Keratinocyte (primary cell): ENCODE measurements at regions not wholly inside any gene's neighbourhood (a gene's known extent, or its start where the extent isn't known, plus 50 kb on each side); places are given as distances from the start of the nearest gene placed in this dataset.

ENCODE experiments used
- DNase-seq: peaks from one replicate; pipeline ENCODE4 v3.0.0-alpha.2; 2011; ENCODE audit warnings: low read depth, missing footprints, low spot score
- FAIRE-seq: peaks from 2 replicates; lab custom pipeline; 2011; peaks lifted over from hg19 to GRCh38; lab: Jason Lieb, UNC
- H2AFZ ChIP-seq: 2 replicates; pipeline ENCODE4 v1.6.0; 2012; ENCODE audit warnings: low read length, control low read depth, inconsistent platforms; ENCODE audit not compliant: control insufficient read depth
- H3K27ac ChIP-seq: 2 replicates; pipeline ENCODE4 v1.5.1; 2011; ENCODE audit warnings: low read length; ENCODE audit not compliant: control insufficient read depth, insufficient read depth
- H3K27me3 ChIP-seq: 3 replicates; pipeline ENCODE4 v1.6.0; 2011; ENCODE audit warnings: low read length; ENCODE audit not compliant: control insufficient read depth, insufficient read depth; ENCODE audit errors: extremely low read depth
- H3K36me3 ChIP-seq, 2 experiments: 2 replicates in 1 of 2; 3 replicates in 1 of 2; pipeline ENCODE4 v1.5.1; 2011; ENCODE audit warnings: low read length in 2 of 2, mild to moderate bottlenecking in 1 of 2; ENCODE audit not compliant: control insufficient read depth in 2 of 2, insufficient read depth in 2 of 2; ENCODE audit errors: extremely low read depth in 1 of 2
- H3K4me1 ChIP-seq: 3 replicates; pipeline ENCODE4 v1.5.1; 2011; ENCODE audit warnings: low read length; ENCODE audit not compliant: control insufficient read depth, insufficient read depth; ENCODE audit errors: extremely low read depth
- H3K4me2 ChIP-seq: 3 replicates; pipeline ENCODE4 v1.6.0; 2011; ENCODE audit warnings: low read depth, low read length; ENCODE audit not compliant: control insufficient read depth, insufficient read depth; ENCODE audit errors: extremely low read depth
- H3K4me3 ChIP-seq, 3 experiments: fragments of 200-600 bp in 1 of 3; sonication (generic) in 1 of 3; 2 replicates in 2 of 3; 3 replicates in 1 of 3; pipeline ENCODE4 v1.5.1; 2011 to 2016; ENCODE audit warnings: low read length in 3 of 3, mild to moderate bottlenecking in 3 of 3, control low read depth in 2 of 3, inconsistent platforms in 1 of 3, low read depth in 1 of 3, mixed read lengths in 1 of 3, mixed run types in 1 of 3, moderate library complexity in 1 of 3; ENCODE audit not compliant: control insufficient read depth in 2 of 3, insufficient read depth in 2 of 3; ENCODE audit errors: extremely low read depth in 1 of 3
- H3K79me2 ChIP-seq: 2 replicates; pipeline ENCODE4 v1.6.0; 2012; ENCODE audit warnings: low read length; ENCODE audit not compliant: control insufficient read depth, insufficient read depth
- H3K9ac ChIP-seq: 3 replicates; pipeline ENCODE4 v1.6.0; 2011; ENCODE audit warnings: low read length; ENCODE audit not compliant: control insufficient read depth, insufficient read depth; ENCODE audit errors: extremely low read depth
- H3K9me1 ChIP-seq: 3 replicates; pipeline ENCODE4 v1.6.0; 2011; ENCODE audit warnings: low read length; ENCODE audit not compliant: control insufficient read depth, insufficient read depth; ENCODE audit errors: extremely low read depth
- H3K9me3 ChIP-seq: 2 replicates; pipeline ENCODE4 v1.5.1; 2012; ENCODE audit warnings: low read depth, low read length; ENCODE audit not compliant: control insufficient read depth
- H4K20me1 ChIP-seq: 3 replicates; pipeline ENCODE4 v1.6.0; 2011; ENCODE audit warnings: low read length; ENCODE audit not compliant: control insufficient read depth, insufficient read depth; ENCODE audit errors: extremely low read depth
- EZH2 ChIP-seq: IDR thresholded peaks from one replicate; pipeline ENCODE4 v1.6.1; 2012; ENCODE audit warnings: inconsistent platforms, mild to moderate bottlenecking, low read length, moderate library complexity
- dilution Hi-C: fragments of 300-500 bp; cut with MboI; formaldehyde crosslinking; loops from one replicate; pipeline ENCODE4 v1.7.0; 2020; ENCODE audit warnings: low sequenced_read_pairs; ENCODE audit not compliant: extremely low pct_ligation_motif_present
- TF ChIP-seq, protein P1 (sequence below), 3 experiments: IDR thresholded peaks in 1 of 3; conservative IDR thresholded peaks in 1 of 3; optimal IDR thresholded peaks in 1 of 3; 2 replicates in 2 of 3; 3 replicates in 1 of 3; pipeline versions ENCODE3 to v1.5.1; 2011; ENCODE audit warnings: low read length in 3 of 3, mild to moderate bottlenecking in 3 of 3, moderate library complexity in 2 of 3, control low read depth in 1 of 3, inconsistent platforms in 1 of 3; ENCODE audit not compliant: insufficient read depth in 2 of 3; ENCODE audit errors: extremely low read depth in 1 of 3

DNA sequence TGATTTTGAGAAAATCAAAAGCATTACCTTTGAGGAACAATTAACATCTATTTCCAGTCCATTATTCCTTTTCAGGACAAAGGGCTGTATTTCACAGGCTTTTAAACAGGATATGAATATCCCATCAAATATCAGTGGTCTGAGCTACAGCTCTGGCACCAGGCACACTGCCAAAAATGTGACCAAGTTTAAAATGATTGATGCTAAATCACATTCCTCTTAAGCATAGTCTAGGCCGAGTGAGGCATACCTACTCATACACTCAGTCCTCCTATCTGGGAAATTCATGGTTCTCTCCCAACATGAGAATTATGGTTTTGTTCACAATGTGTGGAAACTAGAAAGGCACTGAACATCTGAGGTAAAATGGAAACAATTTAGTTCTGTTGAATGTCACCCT is 683.5 kb downstream of the TUSC7 start:
- H4K20me1 ChIP-seq, result no peaks in the 10 kb centered on the region
- no peak overlapping the region for H3K4me3 ChIP-seq
- H3K79me2 ChIP-seq, result no peaks in the 10 kb centered on the region
- dilution Hi-C loops, result no loop called here
- no peak overlapping the region for H3K27ac ChIP-seq
- H3K9ac ChIP-seq, result no peak overlapping the region
- H3K9me3 ChIP-seq, result no peaks in the 10 kb centered on the region
- H3K4me1 ChIP-seq, result no peaks in the 10 kb centered on the region
- H2AFZ ChIP-seq, result no peak overlapping the region
- no peaks in the 10 kb centered on the region for H3K27me3 ChIP-seq
- H3K36me3 ChIP-seq, result no peaks in the 10 kb centered on the region
- TF ChIP-seq, protein P1, sequence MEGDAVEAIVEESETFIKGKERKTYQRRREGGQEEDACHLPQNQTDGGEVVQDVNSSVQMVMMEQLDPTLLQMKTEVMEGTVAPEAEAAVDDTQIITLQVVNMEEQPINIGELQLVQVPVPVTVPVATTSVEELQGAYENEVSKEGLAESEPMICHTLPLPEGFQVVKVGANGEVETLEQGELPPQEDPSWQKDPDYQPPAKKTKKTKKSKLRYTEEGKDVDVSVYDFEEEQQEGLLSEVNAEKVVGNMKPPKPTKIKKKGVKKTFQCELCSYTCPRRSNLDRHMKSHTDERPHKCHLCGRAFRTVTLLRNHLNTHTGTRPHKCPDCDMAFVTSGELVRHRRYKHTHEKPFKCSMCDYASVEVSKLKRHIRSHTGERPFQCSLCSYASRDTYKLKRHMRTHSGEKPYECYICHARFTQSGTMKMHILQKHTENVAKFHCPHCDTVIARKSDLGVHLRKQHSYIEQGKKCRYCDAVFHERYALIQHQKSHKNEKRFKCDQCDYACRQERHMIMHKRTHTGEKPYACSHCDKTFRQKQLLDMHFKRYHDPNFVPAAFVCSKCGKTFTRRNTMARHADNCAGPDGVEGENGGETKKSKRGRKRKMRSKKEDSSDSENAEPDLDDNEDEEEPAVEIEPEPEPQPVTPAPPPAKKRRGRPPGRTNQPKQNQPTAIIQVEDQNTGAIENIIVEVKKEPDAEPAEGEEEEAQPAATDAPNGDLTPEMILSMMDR (optimal IDR thresholded peaks at IDR 0.05 in 1 of 3, IDR thresholded peaks at IDR 0.05 in 1 of 3, conservative IDR thresholded peaks at IDR 0.05 in 1 of 3; ENCODE audit: extremely low read depth in 1 of 3, insufficient read depth in 2 of 3, low read length in 3 of 3), result no peak
- TF ChIP-seq EZH2, result no peak
- no peak overlapping the region for H3K4me2 ChIP-seq
- no peak for DNase-seq
- no peaks in the 10 kb centered on the region for H3K9me1 ChIP-seq
- FAIRE-seq, result no peak

DNA sequence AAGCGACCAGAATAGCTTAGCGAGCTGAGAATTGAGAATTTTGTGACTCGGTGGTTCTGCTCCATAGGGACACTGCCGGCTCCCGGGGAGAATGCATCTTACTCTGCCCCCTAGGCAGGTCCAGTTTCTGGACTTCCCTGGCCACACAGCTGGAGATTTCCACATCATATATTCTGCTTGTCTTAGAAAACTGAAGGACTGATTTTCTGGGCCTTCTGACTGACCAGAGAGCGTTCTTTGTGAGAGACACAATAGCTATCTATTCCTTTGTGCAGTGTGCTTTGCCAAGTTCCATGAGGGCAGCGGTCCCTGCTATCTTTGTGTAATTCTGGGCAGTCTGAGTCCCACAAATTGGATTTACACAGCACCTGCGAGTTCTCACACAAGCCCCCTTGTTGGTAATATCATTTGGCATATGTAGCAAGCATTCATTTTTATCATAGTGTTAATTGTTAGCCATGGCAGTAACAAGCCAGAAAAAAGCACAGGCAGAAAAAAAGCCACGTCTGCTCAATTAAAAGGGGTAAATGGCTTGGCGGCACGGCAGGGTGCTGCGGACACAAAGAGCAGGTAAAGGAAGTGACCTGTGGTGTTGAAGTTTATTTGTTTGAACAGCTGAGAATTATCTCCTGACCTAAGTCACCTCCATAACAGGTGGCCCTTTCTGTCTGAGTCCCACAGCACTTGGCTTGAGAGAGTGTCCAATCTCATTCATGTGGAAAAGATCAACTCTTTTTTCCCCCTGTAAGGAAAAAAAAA is 688.7 kb downstream of the TUSC7 start:
- TF ChIP-seq EZH2, result no peak
- TF ChIP-seq, protein P1 (optimal IDR thresholded peaks at IDR 0.05 in 1 of 3, IDR thresholded peaks at IDR 0.05 in 1 of 3, conservative IDR thresholded peaks at IDR 0.05 in 1 of 3; ENCODE audit: extremely low read depth in 1 of 3, insufficient read depth in 2 of 3, low read length in 3 of 3), result no peak
- Histone ChIP-seq H3K36me3 (no peaks in the 10 kb centered on the region), H3K4me2 (no peak overlapping the region), H3K4me3 (no peak overlapping the region), H3K79me2 (no peaks in the 10 kb centered on the region), H3K9me1 (no peaks in the 10 kb centered on the region), H3K9ac (no peak overlapping the region), H3K4me1 (no peaks in the 10 kb centered on the region), H3K27me3 (no peaks in the 10 kb centered on the region), H3K9me3 (no peaks in the 10 kb centered on the region), H3K27ac (no peak overlapping the region), H4K20me1 (no peaks in the 10 kb centered on the region), H2AFZ (no peak overlapping the region)
- dilution Hi-C loops, result no loop called here
- no peak for FAIRE-seq
- no peak for DNase-seq
